ENCODE measurements at regions not wholly inside any gene's neighbourhood (a gene's known extent, or its start where the extent isn't known, plus 50 kb on each side); places are given as distances from the start of the nearest gene placed in this dataset.

GRCh38 chr12:125593269-125593668 is 528.0 kb downstream of the AACS start:
- no peak for DNase-seq

- no peak for DNase-seq
Observed at GRCh38 chr12:125604976-125605375, 539.7 kb downstream of the AACS start.

DNA sequence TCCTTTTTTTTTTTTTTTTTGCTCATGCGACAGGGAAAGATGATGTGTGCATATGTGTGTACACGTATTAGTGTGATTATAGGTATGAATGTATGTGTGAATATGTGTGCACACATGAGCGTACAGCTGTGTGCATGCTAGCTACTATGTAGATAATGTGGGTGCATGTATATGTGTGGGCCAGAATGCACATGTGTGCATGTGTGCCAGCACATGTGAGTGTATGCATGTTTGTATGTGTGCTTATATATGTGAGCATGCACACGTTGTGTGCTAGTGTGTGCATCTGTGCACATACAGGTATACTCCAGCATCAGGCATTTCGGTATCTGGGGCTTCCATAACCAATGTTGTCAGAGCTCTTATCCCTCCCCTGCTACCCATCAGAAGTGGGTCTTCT is 541.1 kb downstream of the AACS start:
- DNase-seq, result no peak

GRCh38 chr12:125610292-125610691 is 545.1 kb downstream of the AACS start:
- no peak for DNase-seq

DNA sequence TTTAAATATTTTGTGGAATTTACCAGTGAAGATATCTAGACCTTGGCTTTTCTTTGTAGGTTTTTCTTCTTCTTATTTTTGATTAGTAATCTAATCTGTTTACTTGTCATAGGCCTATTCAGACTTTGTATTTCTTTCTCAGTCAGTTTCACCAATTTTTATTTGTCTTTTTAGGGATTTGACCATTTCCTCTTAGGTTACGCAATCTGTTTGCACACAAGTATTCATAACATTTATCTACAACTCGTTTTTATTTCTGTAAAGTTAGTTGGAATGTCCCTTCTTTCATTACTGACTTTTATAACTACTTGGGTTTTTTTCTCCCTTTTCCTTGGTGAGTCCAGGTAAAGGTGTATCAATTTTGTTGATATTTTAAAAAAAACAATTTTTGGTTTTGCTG is 545.7 kb downstream of the AACS start:
- DNase-seq, result no peak

- no peak for DNase-seq
Observed at GRCh38 chr12:125614058-125614457, 548.8 kb downstream of the AACS start.

DNA sequence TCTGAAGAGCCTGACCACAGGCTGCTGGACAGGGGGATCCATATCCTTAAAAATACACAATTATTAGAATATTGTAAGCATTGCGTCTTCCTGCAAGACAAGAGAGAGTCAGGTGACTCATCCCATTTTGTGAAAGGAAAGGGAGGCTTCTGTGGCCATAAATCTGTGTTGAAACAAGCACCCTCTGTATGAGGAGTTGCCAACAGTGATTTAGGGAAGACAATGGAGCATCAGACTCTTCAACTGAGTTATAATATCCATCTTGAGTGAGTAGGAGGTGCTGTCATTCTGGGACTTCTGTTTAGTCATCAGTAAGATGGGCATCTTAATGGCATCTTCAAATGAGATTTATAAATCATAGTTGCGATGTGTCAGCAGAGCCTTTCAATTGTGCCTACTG is 554.5 kb downstream of the AACS start:
- no peak for DNase-seq

- no peak for DNase-seq
Observed at GRCh38 chr12:125633686-125634085, 568.5 kb downstream of the AACS start.

- DNase-seq, result no peak
Observed at GRCh38 chr12:125634813-125635212, 569.6 kb downstream of the AACS start.

DNA sequence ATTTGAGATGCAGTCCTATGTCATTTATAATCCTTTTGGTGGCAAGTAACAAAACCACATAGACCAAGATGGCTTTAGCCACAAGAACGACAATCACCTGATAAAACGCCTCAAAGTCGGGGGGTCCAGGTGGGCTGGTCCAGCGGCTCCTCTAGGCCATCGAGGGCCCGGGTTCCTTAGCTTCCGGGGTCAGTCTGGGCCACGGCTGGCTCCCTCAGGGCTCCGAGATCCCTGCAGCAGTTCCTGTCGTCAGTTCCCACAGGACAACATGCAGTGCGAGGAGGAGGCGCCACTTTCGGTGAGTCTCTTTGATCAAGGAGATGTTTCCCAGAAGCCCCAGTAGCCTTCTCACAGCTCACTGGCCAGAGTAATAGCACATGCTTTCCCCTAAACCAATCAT is 574.6 kb downstream of the AACS start:
- no peak for DNase-seq

GRCh38 chr12:125643055-125643454 is 577.8 kb downstream of the AACS start:
- DNase-seq, result no peak

- no peak for DNase-seq
Observed at GRCh38 chr12:125645724-125646123, 580.5 kb downstream of the AACS start.

DNA sequence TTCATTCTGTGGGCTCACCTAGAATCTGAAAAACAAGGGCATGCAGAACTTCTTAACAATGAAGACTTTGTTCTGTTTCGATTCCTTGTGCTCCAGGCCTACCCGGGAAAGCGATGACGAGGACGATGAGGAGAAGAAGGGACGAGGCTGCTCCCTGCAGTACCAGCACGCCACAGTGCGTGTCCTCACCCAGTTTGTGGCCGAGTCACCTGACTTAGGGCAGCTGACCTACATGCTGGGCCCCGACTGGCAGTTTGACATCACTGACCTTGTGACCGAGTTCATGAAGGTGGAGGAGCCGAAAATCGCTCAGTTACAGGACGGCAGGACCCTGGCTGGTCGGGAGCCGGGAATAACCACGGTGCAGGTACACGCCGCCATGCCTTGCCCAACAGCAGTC is 585.4 kb downstream of the AACS start:
- DNase-seq, result no peak

DNA sequence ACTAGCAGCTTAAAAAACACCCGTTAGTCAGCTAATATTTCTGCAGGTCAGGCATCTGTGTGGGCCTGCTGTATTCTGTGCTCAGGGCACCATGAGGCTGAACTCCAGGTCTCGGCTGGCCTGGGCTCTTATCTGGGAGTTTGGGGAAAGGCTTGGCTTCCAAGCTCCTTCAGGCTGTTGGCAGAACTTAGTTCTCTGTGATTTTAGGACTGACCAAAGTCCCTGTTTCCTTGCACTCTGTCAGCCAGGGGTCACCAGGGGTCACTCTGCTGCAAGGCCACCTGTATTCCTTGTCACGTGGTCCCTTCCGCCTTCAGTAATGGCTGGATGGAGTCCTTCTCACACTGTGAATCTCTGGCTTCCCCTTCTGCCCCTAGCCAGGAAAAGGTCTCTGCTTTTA is 586.4 kb downstream of the AACS start:
- DNase-seq, result no peak

- no peak for DNase-seq
Observed at GRCh38 chr12:125652681-125653080, 587.4 kb downstream of the AACS start.

- no peak for DNase-seq
Observed at GRCh38 chr12:125657681-125658080, 592.4 kb downstream of the AACS start.

- no peak for DNase-seq
Observed at GRCh38 chr12:125674554-125675338, 609.5 kb downstream of the AACS start.

DNA sequence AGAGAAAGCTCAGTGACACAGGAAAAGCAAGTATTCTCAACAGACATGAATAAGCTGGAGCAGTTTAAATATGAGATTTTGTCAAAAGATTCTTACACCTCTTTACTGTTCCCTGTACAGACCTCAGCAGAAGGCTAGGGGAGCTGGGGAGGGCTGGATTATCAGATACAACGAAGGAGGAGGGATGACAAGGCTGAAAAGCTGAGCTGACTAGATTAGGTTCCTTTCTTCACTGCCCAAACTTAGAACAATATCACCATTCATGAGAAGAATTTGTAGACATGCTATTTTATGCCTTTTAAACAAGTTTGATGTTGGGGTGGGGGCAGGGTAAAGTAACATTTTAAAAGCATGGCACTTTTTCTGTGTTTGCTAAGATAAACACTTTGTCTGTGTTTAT is 611.1 kb downstream of the AACS start:
- no peak for DNase-seq

- DNase-seq, result no peak
Observed at GRCh38 chr12:125677829-125678228, 612.6 kb downstream of the AACS start.

DNA sequence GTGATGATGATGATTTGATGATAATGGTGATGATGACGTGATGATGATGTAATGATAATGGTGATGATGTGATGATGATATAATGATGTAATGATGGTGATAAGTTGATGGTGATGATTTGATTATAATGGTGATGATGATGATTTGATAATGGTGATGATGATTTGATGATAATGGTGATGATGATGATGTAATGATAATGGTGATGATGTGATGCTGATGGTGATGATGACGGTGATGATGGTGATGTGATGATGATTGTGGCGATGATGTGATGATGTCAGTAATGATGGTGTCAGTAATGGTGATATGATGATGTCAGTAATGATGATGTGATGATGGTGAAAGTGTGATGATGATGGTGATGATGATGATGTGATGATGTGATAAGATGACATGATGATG is 613.4 kb downstream of the AACS start:
- no peak for DNase-seq

DNA sequence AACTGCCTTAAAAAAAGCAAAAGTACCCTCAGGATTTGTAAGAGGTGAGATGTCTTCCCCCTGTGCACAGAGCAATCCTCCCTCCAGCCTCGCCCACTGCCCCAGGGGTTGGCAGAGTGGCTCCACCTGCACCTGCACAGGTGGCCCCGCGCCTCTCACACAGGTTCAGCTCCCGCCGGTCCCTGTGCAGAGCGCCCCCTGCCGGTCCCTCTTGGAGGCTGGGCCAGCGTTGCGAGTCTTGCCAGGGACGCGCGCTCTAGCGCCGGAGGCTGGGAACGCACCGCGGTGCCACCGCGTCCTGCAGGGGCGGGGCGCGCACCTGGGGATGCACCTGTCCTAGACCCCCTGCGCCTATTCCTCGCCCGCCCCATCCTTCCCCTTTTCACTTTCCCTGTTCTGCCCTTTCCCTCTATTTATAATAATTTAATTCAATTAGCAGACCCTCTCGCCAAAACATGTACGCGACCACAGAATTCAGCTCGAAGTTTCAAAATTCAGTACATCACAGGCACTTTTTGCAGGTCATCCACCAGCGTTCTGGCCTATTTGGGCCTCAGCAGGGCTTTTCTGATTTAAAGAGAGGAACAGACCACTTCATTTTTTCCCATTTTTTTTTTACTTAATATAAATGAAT is 618.6 kb downstream of the AACS start:
- no peak for DNase-seq

- DNase-seq, result no peak
Observed at GRCh38 chr12:125684968-125685790, 619.9 kb downstream of the AACS start.

DNA sequence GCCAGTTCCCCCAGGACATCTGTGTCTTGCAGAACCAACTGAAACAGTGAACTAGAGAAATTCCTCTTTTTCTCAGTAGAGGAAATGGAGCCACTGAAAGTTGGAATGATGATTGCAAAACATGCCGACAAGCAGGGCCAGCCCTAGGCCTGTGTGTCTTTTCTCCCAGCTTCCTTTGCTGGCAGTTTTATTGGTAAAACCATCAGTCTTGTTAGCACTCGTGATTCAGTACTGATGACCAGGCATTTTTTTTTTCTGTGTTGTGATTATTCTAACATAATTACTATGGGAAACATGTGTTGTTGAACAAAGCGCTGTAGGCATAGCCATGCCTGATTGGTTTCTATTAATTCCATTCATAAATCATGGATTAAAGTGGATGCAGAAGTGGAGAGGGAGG is 620.7 kb downstream of the AACS start:
- DNase-seq, result no peak

DNA sequence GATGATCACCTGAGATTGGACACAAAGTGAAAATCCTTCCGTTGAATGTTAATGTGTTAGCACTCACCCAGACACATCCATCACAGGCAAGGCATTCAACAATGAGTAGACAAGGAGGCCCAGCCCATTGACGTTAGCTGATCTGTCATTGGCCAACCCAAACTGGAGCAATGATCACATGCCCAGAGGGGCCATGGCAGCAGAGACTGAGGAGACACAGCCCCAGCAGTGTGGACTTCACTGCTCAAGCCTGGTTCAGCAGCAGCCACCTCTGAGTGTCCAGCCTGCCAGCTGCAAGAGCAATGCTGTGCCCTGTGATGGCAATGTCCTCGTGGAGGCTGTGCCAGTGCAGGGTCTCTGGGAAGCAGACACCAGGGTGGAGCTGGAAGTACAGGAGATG is 622.2 kb downstream of the AACS start:
- DNase-seq, result no peak

Data from GF-D8 (cell line).